C4-2B (cell line): ENCODE measurements at regions not wholly inside any gene's neighbourhood (a gene's known extent, or its start where the extent isn't known, plus 50 kb on each side); places are given as distances from the start of the nearest gene placed in this dataset.

ENCODE experiments used
- CTCF ChIP-seq: fragments of 450-650 bp; conservative IDR thresholded peaks from 2 replicates; pipeline ENCODE4 v1.5.1; 2017; ENCODE audit warnings: mild to moderate bottlenecking
- ZFX ChIP-seq: fragments of 450-650 bp; IDR thresholded peaks from 2 replicates; pipeline ENCODE4 v1.6.1; 2017

- TF ChIP-seq CTCF (no peak), ZFX (no peak)
Observed at GRCh38 chr5:125987677-125988255, 435.4 kb upstream of the GRAMD2B start.
